Parathyroid adenoma (tissue), 2 donors: ENCODE measurements at regions not wholly inside any gene's neighbourhood (a gene's known extent, or its start where the extent isn't known, plus 50 kb on each side); places are given as distances from the start of the nearest gene placed in this dataset.
"Not testable (repeated sequence)": the region's sequence is repeated elsewhere in the genome, so short reads cannot be mapped to it uniquely, and the experiment has no call there.

Experiments
- H2AFZ ChIP-seq: fragments of 300-600 bp; sonication (generic); one replicate; pipeline ENCODE4 v1.7.0; 2017; ENCODE audit warnings: antibody characterized with exemption, mild to moderate bottlenecking
- H3K27ac ChIP-seq: fragments of 300-600 bp; sonication (generic); one replicate; pipeline ENCODE4 v1.7.0; 2017
- H3K27me3 ChIP-seq: fragments of 300-600 bp; sonication (generic); one replicate; pipeline ENCODE4 v1.7.0; 2017; ENCODE audit warnings: low read length; ENCODE audit not compliant: control insufficient read depth, insufficient read depth
- H3K36me3 ChIP-seq: fragments of 300-600 bp; sonication (generic); one replicate; pipeline ENCODE4 v1.7.0; 2017; ENCODE audit warnings: low read length; ENCODE audit not compliant: control insufficient read depth, insufficient read depth
- H3K4me1 ChIP-seq: fragments of 300-600 bp; sonication (generic); one replicate; pipeline ENCODE4 v1.7.0; 2017; ENCODE audit warnings: control low read depth
- H3K4me2 ChIP-seq: fragments of 300-600 bp; sonication (generic); one replicate; pipeline ENCODE4 v1.7.0; 2017; ENCODE audit warnings: low read length
- H3K4me3 ChIP-seq: fragments of 300-600 bp; sonication (generic); one replicate; pipeline ENCODE4 v1.7.0; 2017; ENCODE audit warnings: low read depth, low read length
- H3K79me2 ChIP-seq: fragments of 300-600 bp; sonication (generic); one replicate; pipeline ENCODE4 v1.7.0; 2017; ENCODE audit warnings: control low read depth
- H3K9ac ChIP-seq: fragments of 300-600 bp; sonication (generic); one replicate; pipeline ENCODE4 v1.7.0; 2017; ENCODE audit warnings: mild to moderate bottlenecking
- H3K9me3 ChIP-seq: fragments of 300-600 bp; sonication (generic); one replicate; pipeline ENCODE4 v1.7.0; 2017; ENCODE audit warnings: low read length; ENCODE audit not compliant: control insufficient read depth
- CTCF ChIP-seq: fragments of 300-600 bp; sonication (generic); IDR thresholded peaks from one replicate; pipeline ENCODE4 v1.7.0; 2017; ENCODE audit warnings: antibody characterized with exemption, mild to moderate bottlenecking
- donor health status: primary hyperparathyroidism.

DNA sequence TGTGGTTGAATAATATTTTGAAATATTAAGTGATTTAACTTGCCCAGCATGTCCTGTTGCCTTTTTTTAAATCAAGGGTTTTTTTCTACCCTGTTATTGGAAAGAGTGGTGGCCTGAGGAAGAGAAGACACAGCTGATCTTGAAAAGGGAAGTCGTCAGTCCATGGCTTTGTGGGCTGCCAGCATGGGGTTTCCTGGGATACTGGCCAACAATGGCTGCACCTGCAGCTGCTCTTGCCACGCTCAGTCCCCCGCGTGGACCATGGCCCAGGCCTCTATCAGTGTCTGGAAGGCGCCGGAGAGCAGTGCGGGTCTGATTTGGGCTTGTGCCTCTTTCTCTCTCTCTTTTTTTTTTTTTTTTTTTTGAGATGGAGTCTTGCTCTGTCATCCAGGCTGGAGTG lies 99.3 kb downstream of the ASB1 start:
- Histone ChIP-seq H3K27me3 (no peaks in the 10 kb centered on the region), H3K79me2 (no peaks in the 10 kb centered on the region), H3K9ac (no peak overlapping the region), H3K4me1 (no peaks in the 10 kb centered on the region), H2AFZ (no peak overlapping the region), H3K27ac (no peak overlapping the region), H3K4me3 (no peak overlapping the region), H3K4me2 (no peak overlapping the region), H3K36me3 (no peaks in the 10 kb centered on the region), H3K9me3 (no peaks in the 10 kb centered on the region)
- no peak for TF ChIP-seq CTCF

DNA sequence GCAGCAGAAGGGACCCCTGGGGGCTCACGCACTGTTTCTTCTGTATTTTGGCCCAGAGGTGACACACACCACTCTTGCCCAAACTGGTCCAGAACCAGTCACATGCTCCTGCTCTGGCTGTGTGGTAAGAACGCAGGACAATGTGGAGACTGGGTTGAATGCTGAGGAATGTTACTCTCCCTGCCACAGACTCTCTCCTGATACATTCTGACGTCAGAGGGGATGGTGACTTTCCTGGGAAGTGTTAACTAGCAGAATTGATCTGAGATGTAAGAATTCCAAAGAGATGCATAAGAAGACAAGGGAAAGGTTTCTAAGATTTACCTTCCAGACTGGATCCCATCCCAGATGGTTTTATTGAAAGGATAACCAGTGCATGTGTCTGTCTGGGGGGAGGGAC lies 100.8 kb downstream of the ASB1 start:
- H3K4me3 ChIP-seq = no peak overlapping the region
- H3K9ac ChIP-seq = no peak overlapping the region
- no peak overlapping the region for H2AFZ ChIP-seq
- no peaks in the 10 kb centered on the region for H3K4me1 ChIP-seq
- no peaks in the 10 kb centered on the region for H3K9me3 ChIP-seq
- no peaks in the 10 kb centered on the region for H3K79me2 ChIP-seq
- TF ChIP-seq CTCF = no peak
- H3K36me3 ChIP-seq = no peaks in the 10 kb centered on the region
- H3K27ac ChIP-seq = no peak overlapping the region
- H3K27me3 ChIP-seq = no peaks in the 10 kb centered on the region
- H3K4me2 ChIP-seq = no peak overlapping the region

GRCh38 chr2:238528953-238529781 lies 102.4 kb downstream of the ASB1 start:
- Histone ChIP-seq H3K36me3 (no peaks in the 10 kb centered on the region), H3K9me3 (no peaks in the 10 kb centered on the region), H3K27me3 (no peaks in the 10 kb centered on the region), H3K9ac (no peak overlapping the region), H3K79me2 (no peaks in the 10 kb centered on the region), H3K4me2 (no peak overlapping the region), H3K4me1 (no peaks in the 10 kb centered on the region), H2AFZ (no peak overlapping the region), H3K4me3 (no peak overlapping the region), H3K27ac (no peak overlapping the region)
- no peak for TF ChIP-seq CTCF

DNA sequence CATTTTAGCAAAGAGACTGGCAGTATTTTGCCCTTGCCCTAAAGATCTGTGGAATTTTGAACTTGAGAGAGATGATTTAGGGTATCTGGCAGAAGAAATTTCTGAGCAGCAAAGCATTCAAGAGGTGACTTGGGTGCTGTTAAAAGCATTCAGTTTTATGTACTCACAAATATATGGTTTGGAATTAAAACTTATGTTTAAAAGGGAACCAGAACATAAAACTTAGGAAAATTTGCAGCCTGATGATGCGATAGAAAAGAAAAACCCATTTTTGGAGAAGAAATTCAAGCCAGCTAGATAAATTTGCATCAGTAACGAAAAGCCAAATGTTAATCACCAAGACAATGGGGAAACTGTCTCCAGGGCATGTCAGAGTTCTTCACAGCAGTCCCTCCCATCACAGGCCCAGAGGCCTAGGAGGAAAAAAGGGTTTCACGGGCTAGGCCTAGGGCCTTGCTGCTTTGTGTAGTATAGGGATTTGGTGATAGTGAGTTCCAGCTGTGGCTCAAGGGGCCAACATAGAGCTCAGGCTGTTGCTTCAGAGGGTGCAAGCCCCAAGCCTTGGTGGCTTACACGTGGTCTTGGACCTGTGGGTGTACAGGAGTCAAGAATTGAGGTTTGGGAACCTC lies 104.4 kb downstream of the ASB1 start:
- not testable (repeated sequence) for H3K9me3 ChIP-seq

GRCh38 chr2:238543732-238544131 lies 117.0 kb downstream of the ASB1 start:
- H3K4me2 ChIP-seq, H3K79me2 ChIP-seq, H3K27me3 ChIP-seq, H3K36me3 ChIP-seq, H3K9me3 ChIP-seq, H3K4me1 ChIP-seq, H3K9ac ChIP-seq, H2AFZ ChIP-seq, H3K27ac ChIP-seq, H3K4me3 ChIP-seq: not testable (repeated sequence)

More for the DNA sequence above, 104.4 kb downstream of the ASB1 start:
- H3K4me2 ChIP-seq, H3K27ac ChIP-seq, H3K9ac ChIP-seq, H3K27me3 ChIP-seq, H2AFZ ChIP-seq, H3K79me2 ChIP-seq, H3K36me3 ChIP-seq, H3K4me3 ChIP-seq, H3K4me1 ChIP-seq: not testable (repeated sequence)
